Omental fat pad (tissue), 3 donors: ENCODE measurements at regions not wholly inside any gene's neighbourhood (a gene's known extent, or its start where the extent isn't known, plus 50 kb on each side); places are given as distances from the start of the nearest gene placed in this dataset.
"Not testable (repeated sequence)": the region's sequence is repeated elsewhere in the genome, so short reads cannot be mapped to it uniquely, and the experiment has no call there.

Experiments used
- ATAC-seq: fragments of 150-250 bp; one replicate; pipeline ENCODE4 v1.9.1; 2016; ENCODE audit warnings: mild to moderate bottlenecking, moderate library complexity; ENCODE audit not compliant: low FRiP score
- DNase-seq: peaks from one replicate; pipeline ENCODE4 v3.0.0-alpha.2; 2019; ENCODE audit warnings: low spot score
- CTCF ChIP-seq, 3 donors: fragments of 450-650 bp; IDR thresholded peaks; one replicate each; pipeline ENCODE4 v1.5.1; 2016 to 2017; ENCODE audit warnings: antibody characterized with exemption in 3 of 3, mild to moderate bottlenecking in 3 of 3, moderate library complexity in 2 of 3

GRCh38 chr4:60452266-60452665, 747.9 kb upstream of the ADGRL3 start:
- TF ChIP-seq CTCF (IDR thresholded peaks at IDR 0.05) = no peak

GRCh38 chr4:60455380-60455779, 744.7 kb upstream of the ADGRL3 start:
- TF ChIP-seq CTCF (IDR thresholded peaks at IDR 0.05) = no peak
- DNase-seq (no peak), ATAC-seq (no peak)

More at GRCh38 chr4:60452266-60452665, 747.9 kb upstream of the ADGRL3 start:
- DNase-seq (no peak), ATAC-seq (no peak)

GRCh38 chr4:60461551-60461950, 738.6 kb upstream of the ADGRL3 start:
- no peak for TF ChIP-seq CTCF (IDR thresholded peaks at IDR 0.05)
- ATAC-seq = no peak
- no peak for DNase-seq

- ATAC-seq (no peak), DNase-seq (no peak)
- no peak for TF ChIP-seq CTCF (IDR thresholded peaks at IDR 0.05)
These were observed 736.1 kb upstream of the ADGRL3 start for GRCh38 chr4:60463857-60464502.

- DNase-seq (no peak), ATAC-seq (no peak)
- TF ChIP-seq CTCF (IDR thresholded peaks at IDR 0.05) = no peak
These were observed 717.2 kb upstream of the ADGRL3 start for GRCh38 chr4:60482921-60483351.

- DNase-seq (no peak), ATAC-seq (no peak)
- no peak for TF ChIP-seq CTCF (IDR thresholded peaks at IDR 0.05)
These were observed 714.9 kb upstream of the ADGRL3 start for GRCh38 chr4:60485276-60485675.

- DNase-seq, ATAC-seq: not testable (repeated sequence)
These were observed 712.9 kb upstream of the ADGRL3 start for GRCh38 chr4:60487118-60487761.
